ENCODE measurements at regions not wholly inside any gene's neighbourhood (a gene's known extent, or its start where the extent isn't known, plus 50 kb on each side); places are given as distances from the start of the nearest gene placed in this dataset.

DNA sequence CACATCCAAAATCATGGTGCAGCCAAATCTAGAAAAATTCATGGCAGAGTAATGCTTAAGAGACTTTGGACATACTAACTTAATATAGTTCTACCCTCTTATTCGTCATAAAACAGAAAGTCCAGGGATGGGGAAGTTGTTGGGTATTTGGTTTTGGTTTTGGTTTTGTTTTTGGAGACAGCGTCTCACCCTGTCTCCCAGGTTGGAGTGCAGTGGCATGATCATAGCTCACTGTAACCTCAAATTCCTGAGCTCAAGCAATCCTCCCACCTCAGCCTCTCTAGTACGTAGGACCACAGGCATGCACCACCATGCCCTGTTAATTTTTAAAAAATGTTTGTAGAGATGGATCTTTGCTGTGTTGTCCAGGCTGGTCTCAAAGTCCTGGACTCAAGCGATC is 271.8 kb upstream of the TENM3 start:
- TF ChIP-seq JUND (IDR thresholded peaks at IDR 0.05) (no peak), SP1 (IDR thresholded peaks at IDR 0.05; ENCODE audit: low read depth) (no peak), ZFX (IDR thresholded peaks at IDR 0.05) (no peak), EZH2 (IDR thresholded peaks at IDR 0.05) (no peak), POLR2AphosphoS5 (IDR thresholded peaks at IDR 0.05; ENCODE audit: low read depth, low read length) (no peak), POLR2A (IDR thresholded peaks at IDR 0.05; ENCODE audit: borderline replicate concordance, extremely low read depth, insufficient read depth, insufficient read length) (no peak)
- TF ChIP-seq, protein P1, sequence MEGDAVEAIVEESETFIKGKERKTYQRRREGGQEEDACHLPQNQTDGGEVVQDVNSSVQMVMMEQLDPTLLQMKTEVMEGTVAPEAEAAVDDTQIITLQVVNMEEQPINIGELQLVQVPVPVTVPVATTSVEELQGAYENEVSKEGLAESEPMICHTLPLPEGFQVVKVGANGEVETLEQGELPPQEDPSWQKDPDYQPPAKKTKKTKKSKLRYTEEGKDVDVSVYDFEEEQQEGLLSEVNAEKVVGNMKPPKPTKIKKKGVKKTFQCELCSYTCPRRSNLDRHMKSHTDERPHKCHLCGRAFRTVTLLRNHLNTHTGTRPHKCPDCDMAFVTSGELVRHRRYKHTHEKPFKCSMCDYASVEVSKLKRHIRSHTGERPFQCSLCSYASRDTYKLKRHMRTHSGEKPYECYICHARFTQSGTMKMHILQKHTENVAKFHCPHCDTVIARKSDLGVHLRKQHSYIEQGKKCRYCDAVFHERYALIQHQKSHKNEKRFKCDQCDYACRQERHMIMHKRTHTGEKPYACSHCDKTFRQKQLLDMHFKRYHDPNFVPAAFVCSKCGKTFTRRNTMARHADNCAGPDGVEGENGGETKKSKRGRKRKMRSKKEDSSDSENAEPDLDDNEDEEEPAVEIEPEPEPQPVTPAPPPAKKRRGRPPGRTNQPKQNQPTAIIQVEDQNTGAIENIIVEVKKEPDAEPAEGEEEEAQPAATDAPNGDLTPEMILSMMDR (IDR thresholded peaks at IDR 0.05 in 2 of 3, conservative IDR thresholded peaks at IDR 0.05 in 1 of 3; ENCODE audit: borderline replicate concordance in 1 of 3, insufficient read depth in 1 of 3, low read depth in 2 of 3, low read length in 2 of 3), result no peak
- TF ChIP-seq, protein P2, sequence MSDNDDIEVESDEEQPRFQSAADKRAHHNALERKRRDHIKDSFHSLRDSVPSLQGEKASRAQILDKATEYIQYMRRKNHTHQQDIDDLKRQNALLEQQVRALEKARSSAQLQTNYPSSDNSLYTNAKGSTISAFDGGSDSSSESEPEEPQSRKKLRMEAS (IDR thresholded peaks at IDR 0.05), result no peak

Measured in HCT116 (cell line).